ENCODE measurements at regions not wholly inside any gene's neighbourhood (a gene's known extent, or its start where the extent isn't known, plus 50 kb on each side); places are given as distances from the start of the nearest gene placed in this dataset.
"Not testable (repeated sequence)": the region's sequence is repeated elsewhere in the genome, so short reads cannot be mapped to it uniquely, and the experiment has no call there.

DNA sequence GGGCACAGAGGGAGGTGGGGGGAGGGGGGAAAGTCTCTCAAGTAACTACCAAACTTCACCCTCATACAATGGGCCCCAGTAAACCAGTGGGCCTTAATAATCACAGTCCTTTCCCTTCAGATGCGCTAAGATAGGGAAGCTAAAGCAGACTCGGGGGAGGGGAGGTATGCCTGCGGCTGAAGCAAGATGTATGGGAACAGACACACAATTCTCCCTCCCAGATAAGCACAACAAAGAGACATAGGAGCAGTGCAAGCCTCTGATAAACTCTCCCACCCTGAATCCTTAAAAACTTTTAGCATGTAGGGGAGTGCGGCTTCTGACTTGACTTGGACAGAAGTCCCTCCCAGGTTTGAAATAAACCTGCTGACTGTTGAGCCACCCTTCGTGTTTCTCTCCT, 54.7 kb downstream of the PROP1 start:
- not testable (repeated sequence) for DNase-seq

DNA sequence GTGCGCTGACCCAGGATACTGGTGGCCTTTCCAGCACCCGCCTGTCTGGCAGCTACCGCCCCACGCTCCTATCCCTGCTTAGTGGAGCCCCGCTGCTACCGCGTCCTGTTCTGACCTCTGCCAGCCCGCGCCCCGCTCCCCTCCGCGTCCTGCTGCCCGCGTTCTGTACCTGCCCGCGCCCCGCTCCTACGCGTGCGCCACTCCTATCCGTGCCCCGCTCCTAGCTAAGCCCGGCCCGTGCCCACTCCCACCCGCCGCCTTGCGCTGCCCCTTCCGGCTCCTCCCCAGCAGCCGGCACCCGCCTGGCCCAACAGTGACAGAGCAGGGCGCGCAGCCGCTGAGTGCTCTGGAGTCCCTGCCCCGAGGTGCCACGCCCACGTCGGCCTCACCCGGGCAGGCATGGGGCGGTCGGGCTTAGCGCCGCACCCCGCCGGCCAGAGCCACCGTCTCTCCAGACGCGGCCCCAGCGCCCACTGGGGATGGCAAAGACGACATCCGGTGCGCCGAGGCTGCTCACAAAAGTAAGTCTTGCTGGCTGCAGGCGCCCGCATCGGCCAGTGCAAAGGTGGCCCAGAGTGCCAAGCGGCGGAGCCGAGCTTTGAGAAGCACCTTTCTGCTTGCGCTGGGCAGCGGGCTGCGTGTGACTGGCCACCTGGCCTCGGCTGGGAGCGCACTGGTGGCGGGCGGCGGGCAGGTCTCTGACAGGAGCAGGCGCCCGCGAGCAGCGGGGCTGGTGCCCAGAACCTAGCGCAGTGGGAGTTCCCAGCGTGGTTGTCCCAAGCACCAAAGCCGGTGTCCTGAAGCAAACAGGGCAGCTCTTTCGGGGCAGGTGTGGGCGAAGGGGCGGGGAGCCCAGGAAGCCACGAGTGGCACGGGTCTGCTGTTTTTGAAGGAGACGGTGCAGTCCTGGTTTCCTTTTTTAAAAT, 56.5 kb downstream of the PROP1 start:
- peak; percentile 12 for DNase-seq

DNA sequence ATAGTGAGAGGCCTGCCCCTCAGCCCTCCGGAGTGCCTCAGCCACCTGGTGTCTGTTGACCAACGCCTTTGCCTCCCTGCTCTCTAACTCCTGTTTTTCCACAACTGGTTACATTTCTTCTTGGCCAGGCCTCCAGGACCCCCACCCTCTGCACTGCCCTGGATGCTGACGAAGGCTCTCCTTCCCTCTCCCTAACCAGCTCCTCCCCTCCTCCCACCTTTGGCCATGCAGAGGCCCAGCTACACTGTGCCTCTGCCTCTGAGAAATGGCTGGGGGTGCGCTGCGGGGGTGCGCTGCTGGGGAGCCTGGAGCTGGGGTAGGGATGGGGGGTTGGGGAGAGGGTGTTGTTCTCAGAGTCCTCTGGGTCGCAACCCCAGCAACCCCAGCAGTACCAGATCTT, 57.3 kb downstream of the PROP1 start:
- DNase-seq: not testable (repeated sequence)

DNA sequence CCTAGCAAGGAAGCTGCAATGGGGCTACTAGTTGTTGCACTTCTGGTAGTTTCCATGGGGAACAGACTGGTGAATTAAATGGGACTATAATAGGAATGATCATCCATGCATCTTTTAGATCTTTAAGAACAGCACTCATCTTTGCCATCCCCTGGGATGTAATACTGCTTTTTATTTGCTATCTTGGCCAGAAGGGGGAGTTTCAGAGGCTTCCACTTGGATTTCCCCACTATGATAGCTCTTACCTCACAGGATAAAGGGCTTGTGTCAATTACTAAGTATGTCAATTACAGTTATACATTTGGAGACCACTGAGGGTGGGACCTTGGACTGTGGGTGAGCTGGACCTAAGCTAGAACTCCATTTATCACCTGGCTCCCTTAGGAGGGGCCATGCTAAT, 61.8 kb downstream of the PROP1 start:
- DNase-seq: not testable (repeated sequence)

DNA sequence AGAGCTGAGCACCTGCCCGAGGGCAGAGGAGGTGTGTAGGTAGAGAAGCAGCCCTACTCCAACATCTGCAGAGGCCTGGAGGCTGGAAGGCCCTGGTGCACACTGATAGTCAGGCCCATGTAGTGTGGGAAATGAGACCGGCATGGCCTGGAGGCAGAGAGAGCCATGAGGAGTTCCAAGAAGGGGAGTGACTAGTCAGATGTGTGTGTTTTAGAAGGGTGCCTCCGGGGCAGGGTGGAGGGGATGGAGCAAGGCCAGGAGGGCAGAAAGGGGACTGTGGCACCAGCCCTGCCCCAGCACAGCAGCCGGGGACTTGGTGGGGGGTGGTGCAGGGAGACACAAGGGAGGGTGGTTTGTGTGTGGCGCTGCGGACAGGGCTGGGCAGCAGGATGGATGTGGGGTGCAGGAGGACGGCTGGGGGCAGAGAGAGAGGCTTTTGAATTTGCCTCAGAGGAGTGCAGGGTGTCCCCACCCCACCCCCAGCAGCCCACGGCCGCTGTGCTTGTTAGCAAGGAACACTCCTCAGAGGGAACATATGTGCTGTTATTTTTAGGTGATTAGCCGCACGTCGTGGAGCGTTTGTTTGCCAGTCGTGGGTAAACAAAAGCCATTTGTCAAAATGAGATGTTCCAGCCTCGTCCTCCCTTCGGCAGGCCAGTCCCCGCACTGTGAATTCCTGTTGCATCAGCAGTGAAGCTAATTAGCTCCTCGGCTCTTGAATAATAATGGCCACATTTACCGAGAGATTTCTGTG, 65.6 kb downstream of the PROP1 start:
- not testable (repeated sequence) for DNase-seq

DNA sequence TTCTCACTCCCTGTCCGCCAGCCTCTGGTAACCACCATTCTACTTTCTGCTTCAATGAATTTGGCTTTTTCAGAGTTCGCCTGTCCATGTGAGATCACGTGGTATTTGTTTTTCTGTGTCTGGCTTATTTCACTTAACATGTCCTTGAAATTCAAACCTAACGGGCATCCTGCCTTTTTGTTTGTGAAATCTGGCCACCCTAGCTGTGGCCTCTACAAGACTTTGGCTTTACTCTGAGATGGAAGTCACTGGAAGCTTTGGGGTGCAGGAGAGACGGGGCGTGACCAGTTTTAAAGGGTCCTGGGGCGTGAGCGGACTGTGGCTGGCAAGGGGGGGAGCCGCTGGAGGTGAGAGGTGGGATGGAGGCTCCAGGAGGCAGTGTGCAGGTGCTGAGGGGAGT, 66.4 kb downstream of the PROP1 start:
- not testable (repeated sequence) for DNase-seq

DNA sequence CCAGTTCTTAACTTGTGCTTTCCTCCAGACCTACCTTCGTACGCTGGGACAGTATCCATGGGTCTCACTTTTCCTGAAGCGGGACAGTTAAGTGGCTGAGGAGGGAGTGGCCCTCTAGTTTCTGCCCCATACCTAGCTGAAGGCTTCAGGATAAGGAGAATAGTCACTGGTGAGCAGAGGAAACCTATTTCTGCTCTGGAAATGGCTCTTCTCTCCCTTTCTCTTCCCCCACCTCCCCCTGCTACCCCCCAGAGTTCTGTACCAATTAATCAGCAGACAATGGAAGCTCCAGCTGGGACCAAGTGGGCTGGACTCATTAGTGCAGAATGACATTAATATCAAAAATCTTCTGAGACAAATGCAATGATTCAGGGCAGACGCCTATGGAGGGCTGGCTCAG, 68.5 kb downstream of the PROP1 start:
- not testable (repeated sequence) for DNase-seq

DNA sequence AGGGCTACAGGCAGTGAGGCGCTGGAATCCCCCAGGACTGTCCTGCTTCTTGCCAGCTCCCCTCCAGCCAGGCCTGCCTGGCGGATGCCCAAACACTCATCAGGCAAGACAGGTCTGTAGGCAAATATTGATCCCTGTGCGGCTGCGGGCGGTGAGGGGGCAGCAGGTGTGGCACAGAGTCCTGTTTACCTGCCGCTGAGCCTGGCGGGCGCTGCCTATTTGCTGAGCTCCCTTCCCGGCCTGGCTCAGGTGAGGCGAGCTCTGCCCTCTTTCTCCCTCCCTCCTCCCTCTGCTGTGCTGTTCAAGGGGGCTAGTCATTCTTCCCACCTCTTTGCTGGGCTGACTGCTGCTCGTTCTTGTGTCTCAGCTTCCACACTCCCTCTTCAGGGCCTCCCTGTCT, 71.5 kb downstream of the PROP1 start:
- not testable (repeated sequence) for DNase-seq

DNA sequence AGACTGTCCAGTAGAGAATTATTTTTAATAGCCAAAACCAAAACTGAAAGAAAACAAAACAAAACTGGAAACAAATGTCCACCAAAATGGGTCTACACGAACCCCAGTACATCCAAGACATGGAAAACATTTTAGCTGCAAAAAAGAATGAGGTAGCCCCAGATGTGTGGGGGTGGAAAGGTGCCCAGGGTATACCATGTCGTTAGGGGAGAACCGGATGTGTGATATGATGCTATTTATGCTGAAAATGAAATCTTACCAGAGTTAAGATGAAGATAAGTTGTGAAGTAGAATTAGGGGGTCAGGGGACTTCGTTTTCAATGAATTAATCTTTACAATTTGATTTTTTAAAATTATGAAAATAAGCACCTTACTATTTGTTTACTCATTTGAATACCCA, 72.2 kb downstream of the PROP1 start:
- DNase-seq: not testable (repeated sequence)

DNA sequence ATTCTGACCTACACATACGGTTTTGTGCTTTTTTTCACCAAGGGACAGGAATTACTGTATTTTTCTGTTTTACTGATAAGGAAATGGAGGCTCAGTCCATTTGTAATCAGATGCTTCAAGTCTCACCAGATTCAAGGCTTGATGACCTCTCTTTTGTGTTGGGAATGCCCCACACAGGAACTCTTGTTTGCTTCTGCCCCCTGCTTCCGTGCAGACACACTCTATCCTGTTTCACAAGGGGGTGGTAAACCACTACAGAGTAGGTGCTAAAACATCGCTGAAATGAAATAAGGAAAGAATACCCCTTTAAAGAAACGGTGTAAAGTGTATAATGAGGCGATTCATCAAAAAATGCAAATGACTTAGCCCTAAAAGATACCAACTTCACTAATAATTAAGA, 72.9 kb downstream of the PROP1 start:
- DNase-seq: not testable (repeated sequence)

DNA sequence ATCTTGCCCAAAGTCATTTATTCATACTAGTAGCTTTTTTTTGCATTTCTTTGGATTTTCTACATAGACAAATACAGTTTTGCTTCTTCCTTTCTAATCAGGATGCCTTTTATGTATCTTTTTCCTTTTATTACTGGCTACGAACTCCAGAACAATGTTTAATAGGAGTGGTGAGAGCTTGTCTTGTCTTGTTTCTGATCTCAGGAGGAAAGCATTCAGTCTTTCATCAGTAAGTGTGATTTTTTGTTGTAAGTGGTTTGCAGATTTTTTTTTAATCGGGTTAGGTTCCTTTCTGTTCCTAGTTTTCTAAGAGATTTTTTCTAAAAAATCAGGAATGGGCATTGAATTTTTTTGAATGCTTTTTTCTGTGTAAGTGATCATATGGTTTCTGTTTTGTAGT, 86.8 kb downstream of the PROP1 start:
- not testable (repeated sequence) for DNase-seq

DNA sequence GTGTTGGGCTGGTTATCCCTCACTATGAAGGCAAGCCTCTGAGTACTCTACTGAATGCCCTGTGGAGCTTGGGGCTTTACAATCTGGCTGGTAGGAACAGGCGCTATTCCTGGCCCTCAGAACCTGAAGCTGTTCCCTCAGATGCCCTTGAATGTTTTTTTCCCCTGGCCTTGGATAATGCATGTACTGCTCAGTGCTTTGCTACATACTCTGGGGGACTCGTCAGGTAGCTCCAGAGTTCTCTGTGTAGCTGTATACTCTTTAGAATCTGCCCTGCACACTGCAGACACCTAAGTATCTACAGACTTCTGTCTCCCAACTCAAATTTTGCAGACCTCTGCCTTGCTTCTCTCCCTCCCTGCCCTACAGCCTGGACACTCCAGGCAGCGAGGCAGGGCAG, 93.2 kb downstream of the PROP1 start:
- DNase-seq: not testable (repeated sequence)

DNA sequence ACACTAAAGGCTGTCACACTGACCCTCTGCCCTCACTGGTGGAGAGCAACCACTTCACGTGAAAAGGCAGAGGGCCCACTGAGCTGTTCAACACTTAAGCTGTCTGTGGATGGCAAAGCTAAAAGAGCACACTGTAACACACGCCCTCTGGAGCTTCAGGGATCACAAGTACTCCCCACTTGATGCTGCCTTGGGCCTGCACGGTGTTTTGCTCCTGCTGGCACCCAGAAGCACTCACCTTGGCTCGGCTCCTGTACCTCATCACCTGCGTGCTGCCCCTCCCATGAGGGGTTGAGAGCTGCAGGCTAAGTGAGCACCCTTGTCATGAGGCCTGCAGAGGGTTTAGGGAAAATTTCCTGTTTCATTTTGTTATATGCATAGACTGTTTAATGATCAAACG, 96.0 kb downstream of the PROP1 start:
- DNase-seq: not testable (repeated sequence)

DNA sequence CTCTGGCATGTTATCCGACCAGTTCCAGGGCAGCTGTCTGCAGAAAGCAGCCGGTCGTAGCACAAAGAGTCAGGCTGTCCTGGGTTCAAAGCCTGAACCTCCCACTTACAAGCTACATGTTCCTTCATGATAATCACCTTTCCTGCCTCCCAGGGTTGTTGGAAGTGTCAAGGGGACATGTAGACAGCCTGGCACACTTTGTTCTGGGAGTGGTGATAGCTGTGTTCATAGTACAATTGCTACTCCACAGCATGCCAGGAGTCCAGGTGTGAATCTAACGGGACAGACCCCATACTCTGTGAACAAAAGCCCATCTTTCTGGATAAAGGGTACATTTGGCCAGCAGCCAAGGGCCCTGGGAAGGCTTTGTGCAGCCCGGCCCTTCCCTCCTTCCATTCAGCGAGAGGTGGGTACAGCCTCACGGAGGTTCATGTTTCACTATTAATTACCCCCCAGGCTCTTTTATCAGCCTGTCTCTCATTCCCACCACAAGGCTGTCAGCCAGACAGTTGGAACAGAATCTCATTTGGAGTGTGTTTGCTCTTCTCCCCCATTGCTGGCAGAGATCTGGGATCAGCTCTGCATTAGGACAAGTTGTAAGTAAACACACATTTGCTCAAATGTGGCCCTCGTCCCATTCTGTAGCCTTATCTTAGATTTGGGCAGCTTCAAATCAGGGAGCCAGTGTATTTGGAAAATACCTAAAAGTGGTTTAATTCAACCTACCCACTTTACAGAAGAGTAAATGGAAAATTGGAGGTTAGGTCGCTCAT, 101.2 kb downstream of the PROP1 start:
- not testable (repeated sequence) for DNase-seq

DNA sequence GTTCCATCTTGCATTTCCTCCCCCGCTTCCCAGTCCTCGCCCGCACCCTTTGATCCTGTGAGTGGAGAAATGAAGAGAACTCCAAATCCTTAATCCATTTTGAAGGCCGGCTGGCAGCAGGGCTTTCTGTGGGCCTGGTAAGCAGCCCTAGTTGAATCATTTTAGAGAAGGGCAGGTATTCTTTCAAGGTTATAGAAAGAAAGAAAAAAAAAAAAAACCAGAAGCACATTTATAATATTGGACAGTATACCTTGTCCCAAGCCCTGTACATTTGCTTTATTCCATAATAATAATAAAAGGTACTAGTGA, 103.7 kb downstream of the PROP1 start:
- DNase-seq: not testable (repeated sequence)

DNA sequence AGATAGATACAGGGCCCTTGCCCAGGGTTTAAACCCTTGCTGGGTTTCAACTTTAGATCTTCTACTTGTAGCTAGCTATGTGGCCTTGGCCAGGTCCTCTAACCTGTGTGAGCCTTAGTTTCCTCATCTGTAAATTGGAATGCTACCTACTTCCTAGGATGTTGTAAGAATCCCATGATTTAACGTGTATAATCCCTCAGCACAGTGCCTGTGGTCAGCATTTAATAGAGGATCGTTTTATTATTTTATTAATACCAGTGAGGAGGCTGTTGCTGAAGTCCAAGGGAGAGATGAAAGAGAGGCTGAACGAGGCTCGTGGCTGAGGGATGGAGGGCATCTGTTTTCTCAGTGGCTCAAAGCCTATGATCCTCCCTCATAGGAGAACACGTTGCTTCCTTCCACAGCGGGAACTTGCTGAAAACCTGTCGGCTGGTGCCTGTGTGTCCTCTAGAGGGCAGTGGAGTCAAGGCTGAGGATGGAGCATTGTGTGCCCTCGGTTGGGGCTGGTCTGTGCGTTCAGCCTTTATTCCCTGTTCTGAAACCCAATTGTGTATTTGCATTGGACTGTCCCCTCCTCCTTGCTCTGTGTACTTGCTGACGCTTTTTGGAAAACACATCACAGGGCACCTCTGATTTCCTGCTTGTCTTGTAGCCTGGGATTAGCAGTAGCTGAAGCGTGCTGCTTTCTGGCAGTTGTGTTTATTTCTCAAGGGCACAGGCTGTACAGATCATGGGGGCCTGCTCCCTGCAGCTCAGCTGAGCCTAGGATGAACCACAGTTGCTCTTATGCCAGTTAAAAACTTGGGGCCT, 104.3 kb downstream of the PROP1 start:
- DNase-seq: not testable (repeated sequence)

DNA sequence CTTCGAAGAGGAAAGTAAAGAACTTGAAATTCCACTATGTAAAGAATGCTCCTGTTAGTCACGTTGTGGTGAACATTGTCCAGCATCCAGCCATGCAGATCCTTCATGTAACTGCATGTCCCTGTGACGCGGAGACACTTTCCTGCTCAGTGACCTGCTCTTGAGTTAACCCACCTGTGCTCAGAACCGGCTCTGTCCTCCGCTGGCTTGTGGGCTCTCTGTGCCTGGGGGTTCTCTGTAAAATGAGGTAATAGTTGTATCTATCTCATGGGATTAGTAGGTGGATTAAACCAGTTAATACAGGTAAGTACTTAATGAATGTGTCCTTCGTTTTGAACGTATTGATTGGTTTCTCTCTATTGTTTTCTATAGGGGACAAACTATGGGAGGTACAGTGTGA, 100.6 kb upstream of the FAM153A start:
- DNase-seq: not testable (repeated sequence)

DNA sequence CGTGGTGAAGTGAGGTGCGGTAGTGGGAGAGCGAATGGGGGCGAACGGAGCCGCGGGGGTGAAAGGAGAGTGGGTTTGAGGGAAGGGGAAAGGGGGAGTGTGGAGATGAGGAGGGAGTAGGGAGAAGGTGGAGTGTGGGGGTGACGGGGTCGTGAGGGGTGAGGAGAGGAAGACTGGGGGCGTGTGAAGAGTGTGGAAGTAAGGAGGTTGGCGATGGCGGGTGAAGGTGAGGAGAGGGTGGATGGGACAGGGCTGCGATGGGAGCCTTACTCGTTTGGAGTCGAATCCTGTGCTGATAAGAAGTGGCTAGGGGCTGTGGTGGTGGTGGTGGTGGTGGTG, 93.2 kb upstream of the FAM153A start:
- DNase-seq: not testable (repeated sequence)

DNA sequence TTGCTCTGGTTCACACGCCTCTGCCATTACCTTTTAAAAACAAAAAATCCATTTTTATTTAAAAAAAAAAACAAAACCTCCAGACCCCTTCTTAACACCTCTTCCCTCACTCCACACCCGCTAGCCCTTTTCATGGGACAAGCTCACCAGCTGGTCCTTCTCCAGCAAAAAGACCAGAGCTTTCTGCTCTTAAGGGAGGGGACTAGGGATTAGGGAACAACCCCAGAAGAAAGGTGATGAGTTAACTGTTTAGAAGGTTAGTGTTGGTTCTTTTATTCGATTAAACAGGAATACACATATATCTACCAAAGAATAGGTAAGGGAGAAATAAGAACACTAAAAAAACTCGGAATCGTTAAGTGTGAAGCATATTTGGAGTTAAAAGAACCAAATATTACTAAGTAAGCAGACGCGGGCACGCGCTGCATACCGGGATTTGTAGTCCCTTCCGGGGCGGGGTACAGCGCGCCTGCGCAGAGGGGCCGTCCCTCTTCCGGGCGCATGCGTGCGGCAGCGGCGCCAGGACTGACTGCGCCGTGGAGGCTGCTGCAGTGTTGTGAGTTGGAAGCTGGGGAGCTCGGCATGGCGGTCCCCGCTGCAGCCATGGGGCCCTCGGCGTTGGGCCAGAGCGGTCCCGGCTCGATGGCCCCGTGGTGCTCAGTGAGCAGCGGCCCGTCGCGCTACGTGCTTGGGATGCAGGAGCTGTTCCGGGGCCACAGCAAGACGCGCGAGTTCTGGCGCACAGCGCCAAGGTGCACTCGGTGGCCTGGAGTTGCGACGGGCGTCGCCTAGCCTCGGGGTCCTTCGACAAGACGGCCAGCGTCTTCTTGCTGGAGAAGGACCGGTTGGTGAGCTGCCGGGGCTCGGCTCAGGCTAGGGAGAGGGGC, 92.6 kb upstream of the FAM153A start:
- DNase-seq: peak; percentile 15

DNA sequence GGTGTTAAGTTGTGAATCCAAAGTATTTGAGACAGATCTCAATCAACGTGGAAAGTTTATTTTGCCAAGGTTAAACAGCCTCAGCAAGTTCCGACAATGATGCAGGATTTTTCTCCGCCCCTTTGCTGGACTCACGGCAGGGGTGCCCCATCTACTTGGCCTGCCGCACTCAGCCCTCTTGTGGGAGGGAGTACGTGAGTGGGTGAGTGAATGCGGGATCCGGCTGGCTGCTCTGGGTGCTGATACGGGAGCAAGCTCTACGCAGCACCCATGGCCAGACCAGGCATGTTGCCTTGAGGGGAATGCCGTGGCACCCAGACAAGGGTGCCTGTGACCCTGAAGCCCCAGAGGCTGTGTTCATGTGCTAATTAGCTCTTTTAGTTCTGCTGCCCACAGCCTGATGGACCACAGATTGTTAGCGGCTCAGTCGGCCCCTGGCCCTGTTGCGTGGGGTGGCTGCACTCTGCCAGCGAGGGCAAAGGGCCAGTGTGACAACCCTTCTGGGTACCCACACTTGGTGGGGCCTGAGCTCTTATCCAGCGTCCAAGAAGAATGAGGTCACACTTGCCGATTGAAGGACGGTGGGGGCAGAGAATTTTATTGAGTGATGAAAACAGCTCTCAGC, 81.2 kb upstream of the FAM153A start:
- DNase-seq: not testable (repeated sequence)

DNA sequence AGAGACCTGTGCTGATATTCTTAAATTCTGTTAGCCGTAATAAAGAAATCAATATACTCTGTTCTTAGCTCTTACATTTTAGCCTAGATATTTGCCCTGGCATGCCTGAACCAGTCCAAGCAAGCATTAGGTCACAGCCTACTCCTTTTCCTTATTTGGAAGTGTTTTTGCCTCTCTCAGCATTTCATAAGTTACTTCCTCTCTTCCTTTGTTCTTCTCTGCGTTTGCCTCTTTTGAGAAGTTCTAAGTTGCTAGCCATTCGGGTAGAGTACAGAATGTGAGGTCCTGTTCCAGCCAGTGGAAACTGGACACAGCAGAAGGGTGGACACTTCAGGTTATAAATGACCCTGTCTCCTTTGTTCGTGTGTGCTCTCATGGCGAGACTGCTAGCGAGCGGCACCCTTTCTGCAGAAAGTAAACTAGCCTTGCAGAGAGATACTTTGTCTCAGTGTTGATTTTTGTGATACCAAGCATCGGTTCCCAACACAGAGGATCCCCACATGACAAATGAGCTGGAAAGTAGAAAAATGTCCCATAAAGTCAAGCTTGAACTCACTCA, 75.0 kb upstream of the FAM153A start:
- DNase-seq: not testable (repeated sequence)

Measured in CD4-positive, alpha-beta T cell treated with Interleukin-6 for 4 hours (primary cell).